AG04450 (cell line): ENCODE measurements at regions not wholly inside any gene's neighbourhood (a gene's known extent, or its start where the extent isn't known, plus 50 kb on each side); places are given as distances from the start of the nearest gene placed in this dataset.

ENCODE experiments used
- CTCF ChIA-PET: fragments of 300-600, 350-600 bp; formaldehyde crosslinking; extraction: SDS; loops from one replicate; lab custom pipeline; 2022; ENCODE audit warnings: antibody characterized with exemption, inconsistent platforms; lab: Charles Lee
- POLR2A ChIA-PET: fragments of 350-600 bp; formaldehyde crosslinking; extraction: SDS; loops from one replicate; lab custom pipeline; 2021; ENCODE audit warnings: antibody characterized with exemption, inconsistent platforms; lab: Yijun Ruan, JAX
- DNase-seq: peaks from one replicate; pipeline ENCODE4 v3.0.0-alpha.2; 2011; ENCODE audit warnings: low read depth, low spot score
- H3K27ac ChIP-seq: one replicate; pipeline ENCODE4 v1.5.1; 2012; ENCODE audit warnings: low read depth, low read length, control low read depth
- H3K27me3 ChIP-seq: one replicate; pipeline ENCODE4 v1.6.0; 2012; ENCODE audit warnings: low read length; ENCODE audit not compliant: control insufficient read depth, insufficient read depth
- H3K4me3 ChIP-seq: 2 replicates; pipeline ENCODE4 v1.5.1; 2011; ENCODE audit warnings: mild to moderate bottlenecking, low read depth, low read length, control low read depth
- H3K9me3 ChIP-seq: 2 replicates; pipeline ENCODE4 v1.5.1; 2012; ENCODE audit warnings: low read length; ENCODE audit not compliant: control insufficient read depth, insufficient read depth
- CTCF ChIP-seq: IDR thresholded peaks from 2 replicates; pipeline ENCODE4 v1.5.1; 2011; ENCODE audit warnings: low read depth, low read length, control low read depth, inconsistent platforms

- ChIA-PET CTCF (interaction anchor here (0.6 kb wide), 1 partner anchor 350 kb away, joined by 5 read pairs; no protein-coding TSS in a partner anchor), POLR2A (no interaction called here)
- no peak for TF ChIP-seq CTCF
- H3K4me3 ChIP-seq = no peak overlapping the region
- no peak for DNase-seq
- H3K9me3 ChIP-seq = no peaks in the 10 kb centered on the region
- H3K27ac ChIP-seq = no peak overlapping the region
- H3K27me3 ChIP-seq = no peaks in the 10 kb centered on the region
These were observed 1928.2 kb upstream of the TENM3 start for GRCh38 chr4:180314972-180315371.

- H3K9me3 ChIP-seq = no peaks in the 10 kb centered on the region
- POLR2A ChIA-PET = no interaction called here
- CTCF ChIA-PET = no interaction called here
- DNase-seq = no peak
- no peaks in the 10 kb centered on the region for H3K27me3 ChIP-seq
- no peak overlapping the region for H3K27ac ChIP-seq
- no peak for TF ChIP-seq CTCF
- no peak overlapping the region for H3K4me3 ChIP-seq
These were observed 1912.7 kb upstream of the TENM3 start for GRCh38 chr4:180330521-180330920.

GRCh38 chr4:180333162-180333561 lies 1910.0 kb upstream of the TENM3 start:
- DNase-seq = no peak
- no peak overlapping the region for H3K27ac ChIP-seq
- POLR2A ChIA-PET = no interaction called here

GRCh38 chr4:180335566-180335965 lies 1907.6 kb upstream of the TENM3 start:
- no peak for TF ChIP-seq CTCF
- ChIA-PET POLR2A (no interaction called here), CTCF (no interaction called here)
- H3K27me3 ChIP-seq = no peaks in the 10 kb centered on the region
- DNase-seq = no peak
- no peak overlapping the region for H3K27ac ChIP-seq
- H3K9me3 ChIP-seq = no peaks in the 10 kb centered on the region
- no peak overlapping the region for H3K4me3 ChIP-seq

More at GRCh38 chr4:180333162-180333561, 1910.0 kb upstream of the TENM3 start:
- TF ChIP-seq CTCF = no peak
- Histone ChIP-seq H3K27me3 (no peaks in the 10 kb centered on the region), H3K4me3 (no peak overlapping the region), H3K9me3 (no peaks in the 10 kb centered on the region)
- CTCF ChIA-PET = no interaction called here

- no peak for TF ChIP-seq CTCF
- CTCF ChIA-PET = no interaction called here
- Histone ChIP-seq H3K27me3 (no peaks in the 10 kb centered on the region), H3K27ac (no peak overlapping the region), H3K9me3 (no peaks in the 10 kb centered on the region), H3K4me3 (no peak overlapping the region)
- DNase-seq = no peak
- POLR2A ChIA-PET = no interaction called here
These were observed 1906.6 kb upstream of the TENM3 start for GRCh38 chr4:180336494-180337090.
